NCI-H510A (cell line): ENCODE measurements at regions not wholly inside any gene's neighbourhood (a gene's known extent, or its start where the extent isn't known, plus 50 kb on each side); places are given as distances from the start of the nearest gene placed in this dataset.

ENCODE experiments used
- DNase-seq: peaks from one replicate; lab custom pipeline; 2025; lab: John Stamatoyannopoulos, UW

DNA sequence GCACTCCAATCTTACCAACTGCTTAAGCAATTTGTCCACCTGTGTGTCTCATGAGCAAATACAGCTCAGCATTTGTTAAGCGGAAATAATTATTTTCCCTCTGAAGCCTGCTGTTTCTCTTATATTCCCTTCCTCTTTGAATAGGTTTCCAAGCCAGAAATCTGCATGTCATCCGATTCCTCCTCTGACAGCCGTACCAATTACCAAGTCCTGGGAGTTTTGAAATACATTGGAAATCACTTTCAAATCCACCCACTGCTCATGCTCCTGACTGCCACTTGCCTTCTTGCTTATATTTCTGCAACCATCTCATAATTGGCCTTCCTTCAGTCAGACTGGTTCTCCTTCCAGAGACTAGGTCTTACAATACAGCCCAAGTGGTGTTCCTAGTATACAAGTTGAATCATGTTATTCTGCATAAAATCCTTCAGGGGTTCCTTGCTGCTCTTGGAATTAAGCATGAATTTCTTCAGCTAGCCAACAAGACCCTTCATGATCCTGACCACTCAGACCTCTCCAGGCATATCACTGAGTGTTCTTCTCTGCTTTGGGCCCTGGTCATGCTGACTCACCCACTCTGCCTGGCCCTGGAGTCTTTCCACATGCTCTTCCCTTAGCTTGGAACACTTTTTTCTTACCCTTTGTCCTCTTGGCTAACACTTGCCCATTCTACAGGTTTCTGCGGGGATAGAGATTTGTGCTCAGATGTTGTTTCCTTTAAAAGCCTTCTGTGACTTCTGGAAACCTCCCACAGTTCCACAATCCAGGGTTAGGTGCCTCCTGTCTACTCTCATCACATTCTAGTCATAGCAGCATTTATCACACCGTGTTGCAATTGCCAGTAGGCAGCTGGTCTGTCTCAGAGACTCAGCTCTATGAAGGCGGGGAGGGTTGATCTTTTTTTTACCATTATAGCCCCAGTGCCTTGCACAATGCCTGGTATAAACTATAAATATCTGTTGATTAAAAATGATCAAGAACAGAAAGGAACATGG, 157.6 kb downstream of the ARL6IP6 start:
- no peak for DNase-seq

DNA sequence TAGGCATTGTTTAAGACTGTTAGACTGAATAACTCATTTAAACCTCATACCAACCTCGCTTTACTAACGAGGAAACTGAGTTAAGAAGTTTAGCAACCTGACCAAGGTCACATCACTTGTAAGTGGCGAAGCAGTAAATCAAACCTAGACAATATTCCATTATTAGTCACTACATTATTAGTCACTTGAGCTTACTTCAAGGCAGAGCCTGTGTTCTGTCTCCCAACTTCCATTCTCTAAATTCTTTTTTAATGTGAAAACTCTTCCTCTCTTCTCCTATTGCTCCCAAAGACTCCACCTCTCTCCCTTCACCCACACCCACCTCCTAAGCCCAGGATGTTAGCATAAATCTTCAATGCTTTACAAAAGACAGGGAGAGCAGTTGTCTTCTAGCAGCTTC, 156.5 kb downstream of the ARL6IP6 start:
- DNase-seq, result no peak

DNA sequence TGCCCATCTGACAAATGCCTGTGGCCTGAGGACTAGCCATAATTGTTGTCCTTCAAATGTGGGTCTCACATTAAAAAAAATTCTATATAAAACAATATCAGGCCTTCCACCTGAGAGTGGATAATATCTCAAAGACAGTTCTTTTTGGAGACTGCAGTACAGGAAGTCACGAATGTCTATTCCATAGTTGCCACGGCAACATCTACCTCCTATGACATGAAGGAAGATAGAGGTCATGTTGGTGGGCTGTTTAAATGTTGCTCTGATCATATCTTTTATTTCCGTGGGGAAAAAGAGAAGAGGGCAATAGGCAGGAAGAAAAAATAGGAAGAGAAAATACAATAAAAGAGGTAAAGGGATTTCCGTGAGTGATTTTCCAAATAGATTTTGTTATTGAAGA, 151.8 kb downstream of the ARL6IP6 start:
- no peak for DNase-seq

DNA sequence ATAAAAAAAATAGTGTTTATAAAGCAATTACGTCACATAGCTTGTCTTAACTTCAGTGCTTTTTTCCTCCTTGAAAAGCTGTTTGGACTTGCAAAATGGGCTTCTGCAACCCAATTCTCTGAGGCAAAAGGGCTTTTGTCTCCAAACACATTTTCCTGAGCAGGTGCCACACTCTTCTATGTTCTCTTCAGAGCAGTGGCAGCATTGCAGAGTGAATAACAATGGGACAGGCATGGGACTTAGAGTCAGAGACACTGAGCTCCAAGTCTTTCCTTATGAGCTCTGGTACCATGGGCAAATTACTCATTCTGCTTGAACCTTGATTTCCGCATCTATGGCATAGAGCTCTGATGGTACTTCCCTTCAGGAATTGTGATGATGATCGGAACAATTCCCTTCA, 149.0 kb downstream of the ARL6IP6 start:
- no peak for DNase-seq

DNA sequence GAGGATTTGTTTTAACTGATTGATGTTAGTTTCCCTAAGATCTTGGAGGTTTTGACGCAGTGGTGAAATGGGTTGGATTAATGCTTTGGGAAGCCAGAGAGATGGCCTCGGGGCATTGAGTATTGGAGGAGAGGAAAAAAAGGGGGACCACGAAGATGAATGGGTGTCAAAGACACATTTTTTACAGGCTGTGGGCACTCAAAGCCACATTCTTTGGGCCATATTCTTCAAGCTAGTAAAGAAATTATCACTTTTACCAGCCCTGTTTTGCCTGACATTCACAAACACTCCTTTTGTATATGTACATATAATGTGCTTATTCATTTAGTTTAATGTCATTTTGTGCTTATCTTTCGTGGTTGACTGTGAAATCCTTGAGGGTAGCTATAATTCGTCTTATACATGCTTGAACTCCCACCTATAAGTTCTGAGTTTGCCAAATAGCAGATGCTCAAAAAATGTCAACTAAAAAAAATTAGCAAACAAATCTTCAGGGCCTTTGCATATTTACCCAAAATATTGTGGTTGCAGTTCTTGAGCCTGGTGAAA, 146.3 kb downstream of the ARL6IP6 start:
- no peak for DNase-seq

DNA sequence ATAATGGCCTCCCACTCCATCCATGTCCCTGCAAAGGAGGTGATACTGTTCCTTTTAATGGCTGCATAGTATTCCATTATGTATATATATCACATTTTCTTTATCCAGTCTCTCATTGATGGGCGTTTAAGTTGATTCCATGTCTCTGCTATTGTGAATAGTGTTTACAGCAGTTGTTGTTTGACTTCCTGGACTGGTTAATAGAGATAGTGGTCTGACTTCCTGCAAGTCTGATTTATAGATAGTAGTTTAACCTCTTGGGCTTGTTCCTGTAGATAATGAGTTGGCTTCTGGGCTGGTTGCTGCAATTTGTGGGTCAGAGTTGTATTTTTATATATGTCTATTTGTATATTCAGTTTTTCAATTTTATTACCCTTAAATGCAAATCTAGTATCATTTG, 145.4 kb downstream of the ARL6IP6 start:
- DNase-seq, result no peak

DNA sequence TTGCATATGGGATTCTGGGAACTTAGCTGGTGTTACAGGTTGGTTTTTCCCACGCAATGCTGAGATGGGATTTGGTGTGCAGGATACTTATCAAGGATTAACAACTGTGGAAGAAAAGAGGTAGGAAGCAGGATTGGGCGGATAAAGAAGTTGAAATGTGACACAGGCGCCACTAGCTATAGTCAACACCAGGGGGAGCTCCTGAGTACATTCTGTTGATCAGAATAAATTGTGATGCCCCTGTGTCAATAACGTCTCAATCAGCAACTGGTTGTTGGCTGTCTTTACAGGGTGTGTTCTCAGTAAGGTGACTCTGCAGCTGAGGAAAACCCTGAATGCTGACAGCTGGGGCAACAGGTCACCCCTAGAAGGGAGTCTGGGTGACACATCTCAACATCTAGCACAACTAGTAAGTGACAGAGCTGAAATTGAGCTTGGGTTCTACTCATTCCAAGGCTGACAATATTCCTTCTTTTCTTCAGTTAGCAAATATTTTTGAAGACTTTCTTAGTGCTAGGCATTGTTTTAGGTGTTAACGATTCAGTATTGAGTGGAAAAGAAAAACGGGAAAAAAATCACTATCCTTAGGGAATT, 143.0 kb downstream of the ARL6IP6 start:
- DNase-seq, result no peak

DNA sequence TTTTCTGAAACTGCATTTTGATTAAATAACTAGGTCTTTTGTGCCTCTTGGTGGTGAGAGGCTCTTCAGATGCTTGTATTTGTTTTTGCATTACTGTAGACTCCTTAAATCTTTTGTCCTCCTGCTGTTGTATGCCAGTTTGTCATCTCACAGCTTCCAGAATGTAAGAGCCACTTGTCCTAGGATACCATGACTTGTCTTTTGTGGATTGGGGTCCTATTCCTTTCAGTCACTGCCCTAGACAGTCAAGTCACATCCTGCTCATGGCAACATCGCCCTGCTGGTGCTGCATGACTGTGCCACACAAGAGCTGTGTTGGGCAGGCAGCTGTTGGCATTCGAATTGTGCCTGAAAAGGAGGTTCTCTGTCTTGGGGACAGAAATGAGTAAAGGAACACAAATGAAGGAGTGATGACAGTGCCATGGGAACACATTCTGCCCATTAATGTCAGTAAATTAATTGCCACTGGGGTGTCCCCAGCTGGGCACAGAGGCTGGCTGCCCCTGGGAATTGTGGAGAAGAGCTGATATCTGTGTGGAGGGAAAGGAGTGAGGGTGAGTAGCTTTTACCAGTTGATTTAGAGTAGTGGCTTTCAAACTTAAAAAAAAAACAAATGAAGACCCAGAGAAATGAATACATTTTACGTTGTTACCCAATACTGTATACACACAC, 140.3 kb downstream of the ARL6IP6 start:
- no peak for DNase-seq

DNA sequence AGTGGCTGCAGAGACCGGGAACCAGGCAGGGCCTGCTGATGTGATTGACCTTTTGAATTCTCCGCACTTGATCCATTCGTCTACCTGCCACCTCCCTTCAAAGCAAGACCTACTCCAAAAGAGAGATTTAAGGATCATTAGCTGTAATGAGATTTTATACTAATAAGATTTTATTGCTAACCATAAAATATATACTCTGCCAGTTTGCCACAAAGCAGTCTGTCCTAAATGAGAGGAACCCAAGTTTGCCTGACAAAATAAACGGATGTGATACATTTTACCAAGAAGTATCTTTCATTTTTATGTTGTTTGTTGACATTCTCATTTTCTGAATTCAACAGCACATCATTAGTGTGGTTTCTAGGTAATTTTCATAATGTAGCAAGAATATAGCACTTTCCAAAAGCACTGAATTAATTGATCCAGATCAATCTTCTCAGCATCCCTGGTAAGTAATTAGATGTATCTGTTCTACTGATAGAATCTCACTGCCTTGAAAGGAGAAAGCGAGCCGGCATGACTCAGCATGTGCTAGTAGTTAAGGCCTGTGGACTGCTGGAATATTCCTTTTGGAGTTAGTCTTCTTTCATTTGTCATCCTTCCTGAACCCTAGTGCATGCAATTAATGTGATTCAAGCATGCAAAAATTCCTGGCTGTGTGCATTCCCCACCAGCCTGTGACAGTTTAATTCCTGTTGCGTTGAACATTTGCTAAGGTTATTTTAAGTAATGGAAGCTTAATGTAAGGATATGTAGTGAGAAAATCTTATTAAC, 128.5 kb downstream of the ARL6IP6 start:
- DNase-seq, result no peak

DNA sequence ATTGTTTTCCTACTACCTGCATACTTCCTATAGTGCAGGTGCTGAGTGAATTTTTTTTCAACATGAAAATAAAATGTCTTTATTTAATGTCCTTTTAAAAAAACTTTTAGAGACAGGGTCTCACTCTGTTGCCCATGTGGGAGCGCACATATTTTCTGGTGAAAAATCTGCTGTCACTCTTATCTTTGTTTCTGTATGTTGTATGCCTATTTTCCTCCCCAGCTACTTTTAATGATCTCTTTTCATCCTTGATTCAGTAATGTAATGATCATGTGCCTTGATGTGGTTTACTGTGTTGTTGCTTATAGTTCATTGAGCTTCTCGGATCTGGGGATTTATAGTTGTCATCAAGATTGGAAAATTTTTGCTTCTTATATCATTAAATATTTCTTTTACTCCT, 117.3 kb downstream of the ARL6IP6 start:
- no peak for DNase-seq

DNA sequence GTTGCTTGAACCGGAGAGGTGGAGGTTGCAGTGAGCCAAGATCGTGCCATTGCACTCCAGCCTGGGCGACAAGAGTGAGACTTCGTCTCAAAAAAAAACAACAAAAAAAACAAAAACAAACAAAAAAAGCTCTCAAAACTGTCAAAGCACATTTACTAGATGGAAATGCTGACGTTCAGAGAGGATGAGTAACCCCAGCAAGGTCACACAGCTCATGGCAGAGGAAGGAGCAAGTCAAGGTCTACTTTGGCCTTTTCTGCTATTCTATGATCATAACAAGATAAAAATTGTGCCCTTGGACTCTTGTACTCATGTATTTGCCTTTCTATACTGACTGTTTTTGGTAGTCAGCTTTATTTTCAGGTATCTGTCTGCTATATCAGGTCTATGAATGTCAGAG, 109.5 kb downstream of the ARL6IP6 start:
- no peak for DNase-seq

DNA sequence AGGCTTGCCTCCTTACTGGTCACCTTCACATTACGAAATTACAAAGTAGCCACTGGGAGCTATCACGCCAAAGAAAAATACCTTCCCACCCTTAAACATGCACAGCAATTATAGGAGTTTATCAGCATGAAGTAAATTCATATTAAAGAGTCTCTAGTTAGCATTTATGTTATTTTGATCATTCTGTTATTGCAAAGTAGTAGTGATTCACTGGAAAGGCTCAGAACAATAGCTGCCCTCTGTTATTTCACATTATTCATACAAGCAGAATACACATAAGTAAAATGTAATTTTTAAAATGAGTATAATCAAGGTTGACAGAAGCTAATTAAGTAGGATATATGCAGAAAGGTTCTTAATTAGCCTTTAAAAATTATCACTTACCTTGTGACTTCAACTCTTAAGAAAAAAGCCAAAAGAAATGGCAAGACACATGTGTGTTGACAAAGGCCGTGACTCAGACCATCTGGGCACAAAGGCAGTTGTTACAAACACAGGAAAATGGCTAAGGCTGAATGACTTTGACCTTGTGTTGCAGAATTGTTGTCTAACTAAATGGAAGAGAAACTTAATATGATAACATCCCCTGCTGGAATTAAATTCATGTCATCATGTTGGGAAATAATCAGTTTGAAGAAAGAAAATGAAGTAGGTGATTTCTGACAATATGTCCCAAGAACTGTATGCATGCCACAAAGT, 108.3 kb downstream of the ARL6IP6 start:
- DNase-seq, result no peak

DNA sequence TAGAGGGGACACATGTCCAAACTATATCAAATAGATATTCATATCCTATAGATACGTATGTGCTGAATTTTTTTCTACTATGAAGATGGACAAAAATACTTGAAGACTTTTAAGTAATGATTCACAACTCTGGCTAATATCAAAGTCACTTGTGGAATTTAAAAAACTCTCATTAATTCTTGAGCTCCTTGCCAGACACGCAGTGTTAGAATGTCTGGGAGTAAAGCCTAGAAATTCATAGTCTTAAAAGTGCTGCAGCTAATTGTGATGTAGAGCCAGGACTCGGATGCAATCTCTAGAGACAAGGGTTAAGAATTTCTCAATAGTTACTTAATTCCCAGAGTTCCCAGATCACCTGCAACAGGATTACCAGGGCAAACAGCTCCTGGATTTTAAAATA, 107.4 kb downstream of the ARL6IP6 start:
- DNase-seq, result no peak

DNA sequence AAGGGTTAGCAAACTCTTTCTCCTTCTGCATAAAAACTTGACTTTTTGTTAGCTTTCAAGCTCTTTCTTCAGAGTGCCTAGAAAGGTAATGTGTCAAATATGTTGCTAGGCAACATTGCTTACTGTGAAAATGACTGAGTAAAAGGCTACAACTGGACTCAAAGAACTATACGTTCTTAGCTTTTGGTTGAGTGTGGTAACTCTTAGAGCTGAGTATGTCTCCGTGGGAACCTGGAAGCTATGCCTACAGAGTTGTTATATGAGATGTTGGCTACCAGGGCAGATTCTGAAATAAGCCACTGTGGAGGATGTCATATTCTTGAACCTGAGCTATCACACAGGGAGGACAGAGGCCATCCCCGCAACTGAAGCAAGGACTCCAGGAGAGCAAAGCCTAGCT, 105.5 kb downstream of the ARL6IP6 start:
- DNase-seq, result no peak

DNA sequence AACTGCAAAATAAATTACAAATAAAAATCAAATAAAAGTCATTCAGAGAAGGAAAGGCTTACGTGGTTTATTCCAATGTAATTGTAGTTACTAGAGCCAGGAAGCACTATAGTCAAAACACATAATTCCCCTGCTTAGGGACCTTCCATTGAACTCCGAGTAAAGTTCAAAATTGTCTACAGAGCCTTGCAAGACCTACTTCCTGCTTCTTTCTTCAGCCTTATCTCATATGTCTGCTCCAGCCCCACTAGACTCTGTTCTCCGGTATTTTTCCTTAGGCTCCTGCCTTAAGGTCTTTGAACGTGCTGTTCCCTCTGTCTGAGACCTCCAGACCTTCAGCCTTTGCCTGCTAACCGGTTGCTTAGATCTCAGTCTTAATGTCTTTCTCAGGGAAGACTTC, 104.3 kb downstream of the ARL6IP6 start:
- no peak for DNase-seq

DNA sequence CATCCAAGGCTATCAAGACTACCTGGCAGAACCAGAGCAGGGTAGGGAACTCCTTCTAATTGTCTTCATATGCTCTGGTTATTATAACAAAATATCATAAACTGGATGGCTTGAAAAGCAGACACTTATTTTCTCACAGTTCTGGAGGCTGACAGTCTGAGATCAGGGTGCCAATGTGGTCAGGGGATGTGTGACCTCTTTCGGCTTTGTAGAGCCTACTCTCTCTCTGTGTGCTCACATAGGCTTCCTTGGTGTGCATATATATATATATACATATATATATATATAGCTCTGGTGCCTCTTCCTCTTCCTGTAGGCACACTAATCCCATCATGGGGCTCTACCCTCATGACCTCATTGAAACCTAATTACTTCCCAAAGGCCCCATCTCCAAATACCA, 101.6 kb downstream of the ARL6IP6 start:
- DNase-seq, result no peak

DNA sequence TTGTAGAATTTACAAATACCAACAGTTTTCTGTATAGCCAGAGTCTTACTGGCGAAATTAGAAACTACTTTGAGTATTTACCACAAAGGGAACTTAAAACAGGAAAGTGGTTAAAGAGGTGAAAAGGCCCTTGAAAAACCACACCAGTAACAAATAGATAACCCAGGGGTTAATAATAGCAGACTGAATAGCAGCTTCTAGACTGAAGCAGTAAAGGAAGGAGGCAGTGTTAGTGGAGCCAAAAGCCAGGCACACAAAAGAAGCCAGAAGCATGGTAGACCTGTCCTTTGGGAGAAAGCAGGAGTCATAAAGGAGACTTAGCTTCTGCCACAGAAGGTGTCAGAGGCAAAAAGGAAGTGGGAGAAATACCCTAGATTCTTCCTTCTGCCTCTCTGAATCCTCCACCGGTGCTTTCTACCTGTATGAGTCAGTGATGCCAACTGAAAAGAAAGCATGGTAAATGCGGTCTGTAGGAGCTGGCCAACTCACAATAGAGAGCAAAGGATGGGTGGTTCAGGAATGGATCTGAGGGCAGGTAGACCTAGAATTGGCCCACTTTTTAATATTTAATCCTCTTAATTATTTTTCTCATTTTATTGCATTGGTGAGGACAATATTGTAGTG, 97.3 kb downstream of the ARL6IP6 start:
- no peak for DNase-seq

DNA sequence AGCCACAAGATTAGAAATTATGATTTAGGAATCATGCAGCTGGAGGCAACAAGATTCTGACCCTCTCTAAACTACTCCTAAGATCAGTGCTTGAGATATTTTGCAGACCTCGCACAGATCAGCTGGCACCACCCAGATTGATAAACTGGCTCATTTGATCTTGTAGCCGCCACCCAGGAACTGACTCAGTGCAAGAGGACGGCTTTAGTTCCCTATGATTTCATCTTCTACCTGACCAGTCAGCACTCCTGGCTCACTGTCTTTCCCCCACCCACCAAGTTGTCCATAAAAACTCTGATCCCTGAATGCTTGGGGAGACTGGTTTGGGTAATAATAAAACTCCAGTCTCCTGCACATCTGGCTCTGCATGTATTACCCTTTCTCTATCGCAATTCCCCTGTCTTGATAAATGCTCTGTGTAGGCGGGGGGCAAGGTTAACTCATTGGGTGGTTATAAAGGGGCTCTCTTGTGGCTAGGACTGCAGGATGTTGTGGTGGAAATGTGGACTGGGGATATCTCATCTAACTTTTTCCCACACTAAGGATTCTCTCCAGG, 96.1 kb downstream of the ARL6IP6 start:
- DNase-seq, result no peak

DNA sequence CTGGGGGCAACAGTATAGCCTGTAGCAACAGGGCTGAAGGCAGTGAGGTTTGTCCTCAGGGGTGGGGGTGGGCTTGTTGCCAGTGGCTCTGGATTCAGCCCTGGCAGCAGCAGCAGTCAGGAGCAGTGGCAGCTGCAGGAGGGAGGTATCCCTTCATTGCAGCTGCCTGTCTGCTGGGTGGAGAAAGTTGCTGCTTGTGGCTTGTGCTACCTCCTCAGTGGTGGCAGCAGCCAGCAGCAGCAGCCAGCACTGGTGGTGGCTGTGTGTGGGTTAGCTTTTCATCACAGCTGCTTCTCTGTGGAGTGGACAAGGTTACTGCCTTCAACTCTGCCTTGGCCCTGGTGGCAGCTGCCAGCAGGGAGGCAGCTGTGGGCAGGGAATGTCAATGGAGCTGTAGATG, 94.9 kb downstream of the ARL6IP6 start:
- no peak for DNase-seq
